Glutamatergic neuron (in vitro differentiated cells): ENCODE measurements at regions not wholly inside any gene's neighbourhood (a gene's known extent, or its start where the extent isn't known, plus 50 kb on each side); places are given as distances from the start of the nearest gene placed in this dataset.

ENCODE experiments used
- DNase-seq: peaks from one replicate; pipeline ENCODE4 v3.0.0; 2022
- H3K27ac Mint-ChIP-seq: one replicate; pipeline ENCODE4 v1.8.0; 2020; ENCODE audit warnings: mild to moderate bottlenecking, mixed read lengths, inconsistent platforms; ENCODE audit not compliant: unreplicated experiment
- H3K27me3 Mint-ChIP-seq: one replicate; pipeline ENCODE4 v1.8.0; 2020; ENCODE audit warnings: mild to moderate bottlenecking, moderate library complexity, mixed read lengths, inconsistent platforms; ENCODE audit not compliant: unreplicated experiment
- H3K36me3 Mint-ChIP-seq: one replicate; pipeline ENCODE4 v1.8.0; 2020; ENCODE audit warnings: mild to moderate bottlenecking, mixed read lengths, inconsistent platforms; ENCODE audit not compliant: unreplicated experiment
- H3K4me1 Mint-ChIP-seq: one replicate; pipeline ENCODE4 v1.8.0; 2020; ENCODE audit warnings: mild to moderate bottlenecking, low read depth, mixed read lengths, inconsistent platforms; ENCODE audit not compliant: unreplicated experiment
- H3K4me3 Mint-ChIP-seq: one replicate; pipeline ENCODE4 v1.8.0; 2020; ENCODE audit warnings: mild to moderate bottlenecking, mixed read lengths, inconsistent platforms; ENCODE audit not compliant: unreplicated experiment
- H3K9me3 Mint-ChIP-seq: one replicate; pipeline ENCODE4 v1.8.0; 2020; ENCODE audit warnings: mild to moderate bottlenecking, moderate library complexity, mixed read lengths, inconsistent platforms; ENCODE audit not compliant: unreplicated experiment
- CTCF ChIP-seq: fragments of 200-600 bp; sonication (generic); IDR thresholded peaks from one replicate; pipeline ENCODE4 v1.5.0; 2021; ENCODE audit not compliant: partially characterized antibody, unreplicated experiment

- no peaks in the 10 kb centered on the region for H3K4me1 Mint-ChIP-seq
- TF ChIP-seq CTCF = no peak
- DNase-seq = no peak
- no peak overlapping the region for H3K27ac Mint-ChIP-seq
- no peak overlapping the region for H3K4me3 Mint-ChIP-seq
- no peaks in the 10 kb centered on the region for H3K36me3 Mint-ChIP-seq
- H3K27me3 Mint-ChIP-seq = peaks cover 1% of the 10 kb centered on the region
- H3K9me3 Mint-ChIP-seq = no peaks in the 10 kb centered on the region
These were observed 142.5 kb downstream of the LCA5 start for GRCh38 chr6:79394690-79395089.

GRCh38 chr6:79392094-79392493, 145.1 kb downstream of the LCA5 start:
- TF ChIP-seq CTCF = no peak
- H3K27ac Mint-ChIP-seq = no peak overlapping the region
- no peaks in the 10 kb centered on the region for H3K4me1 Mint-ChIP-seq
- no peak overlapping the region for H3K4me3 Mint-ChIP-seq
- H3K9me3 Mint-ChIP-seq = no peaks in the 10 kb centered on the region
- no peak for DNase-seq
- no peaks in the 10 kb centered on the region for H3K36me3 Mint-ChIP-seq
- H3K27me3 Mint-ChIP-seq = peaks cover 1% of the 10 kb centered on the region

GRCh38 chr6:79391480-79391879, 145.8 kb downstream of the LCA5 start:
- no peaks in the 10 kb centered on the region for H3K36me3 Mint-ChIP-seq
- no peaks in the 10 kb centered on the region for H3K4me1 Mint-ChIP-seq
- H3K9me3 Mint-ChIP-seq = no peaks in the 10 kb centered on the region
- TF ChIP-seq CTCF = no peak
- peaks cover 1% of the 10 kb centered on the region for H3K27me3 Mint-ChIP-seq
- no peak overlapping the region for H3K4me3 Mint-ChIP-seq
- H3K27ac Mint-ChIP-seq = no peak overlapping the region
- DNase-seq = no peak

GRCh38 chr6:79385893-79386292, 151.3 kb downstream of the LCA5 start:
- Mint-ChIP-seq H3K27me3 (no peaks in the 10 kb centered on the region), H3K36me3 (no peaks in the 10 kb centered on the region), H3K9me3 (no peaks in the 10 kb centered on the region), H3K4me1 (no peaks in the 10 kb centered on the region), H3K4me3 (no peak overlapping the region), H3K27ac (no peak overlapping the region)
- no peak for DNase-seq
- TF ChIP-seq CTCF = no peak

GRCh38 chr6:79385333-79385732, 150.9 kb upstream of the HMGN3 start:
- H3K36me3 Mint-ChIP-seq = no peaks in the 10 kb centered on the region
- TF ChIP-seq CTCF = no peak
- no peaks in the 10 kb centered on the region for H3K9me3 Mint-ChIP-seq
- H3K27me3 Mint-ChIP-seq = no peaks in the 10 kb centered on the region
- no peaks in the 10 kb centered on the region for H3K4me1 Mint-ChIP-seq
- no peak overlapping the region for H3K4me3 Mint-ChIP-seq
- H3K27ac Mint-ChIP-seq = no peak overlapping the region
- no peak for DNase-seq
